Right lobe of liver (tissue), 4 donors: ENCODE measurements at regions not wholly inside any gene's neighbourhood (a gene's known extent, or its start where the extent isn't known, plus 50 kb on each side); places are given as distances from the start of the nearest gene placed in this dataset.

Experiments
- POLR2A ChIP-seq: fragments of 450-650 bp; IDR thresholded peaks from one replicate; pipeline ENCODE4 v1.6.1; 2017; ENCODE audit warnings: antibody characterized with exemption, mild to moderate bottlenecking
- TF ChIP-seq, protein P1 (sequence below), 4 donors: fragments of 200-600 bp in 3 of 4; fragments of 450-650 bp in 1 of 4; IDR thresholded peaks; one replicate each; pipeline versions ENCODE4 v1.5.1 to v1.8.0; 2016 to 2022; ENCODE audit warnings: antibody characterized with exemption in 4 of 4, mild to moderate bottlenecking in 2 of 4
- donor health status: DM: no; HTN: no; CAD: no.
- donor health status: DM: no; HTN: no; CAD: no.
- donor health status: DM: no; HTN: yes; CAD: no.

DNA sequence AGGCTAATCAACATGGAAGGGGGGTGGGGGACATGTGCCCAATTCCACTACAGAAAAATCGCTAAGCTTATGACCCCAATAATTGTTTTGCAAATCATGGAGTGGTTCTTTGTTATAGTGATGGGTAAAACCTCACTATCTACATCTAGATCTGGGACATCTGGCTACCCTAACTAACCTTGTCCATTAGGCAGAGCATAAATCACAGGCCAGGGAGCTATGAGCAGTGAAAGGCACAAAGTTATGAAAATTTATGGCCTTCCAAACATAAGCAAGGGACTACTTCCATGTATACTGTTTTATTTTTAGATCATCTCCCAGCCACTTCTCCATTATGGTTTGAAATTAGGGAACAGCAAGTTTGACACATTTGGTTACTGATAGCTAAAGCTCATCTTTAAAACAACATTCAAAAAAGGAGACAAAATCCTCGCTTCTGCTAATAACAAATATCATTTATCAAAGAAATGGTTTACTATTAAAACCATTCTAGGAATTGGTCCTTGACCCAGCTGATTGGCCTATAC is 78.3 kb downstream of the RSL24D1 start:
- TF ChIP-seq, protein P1, sequence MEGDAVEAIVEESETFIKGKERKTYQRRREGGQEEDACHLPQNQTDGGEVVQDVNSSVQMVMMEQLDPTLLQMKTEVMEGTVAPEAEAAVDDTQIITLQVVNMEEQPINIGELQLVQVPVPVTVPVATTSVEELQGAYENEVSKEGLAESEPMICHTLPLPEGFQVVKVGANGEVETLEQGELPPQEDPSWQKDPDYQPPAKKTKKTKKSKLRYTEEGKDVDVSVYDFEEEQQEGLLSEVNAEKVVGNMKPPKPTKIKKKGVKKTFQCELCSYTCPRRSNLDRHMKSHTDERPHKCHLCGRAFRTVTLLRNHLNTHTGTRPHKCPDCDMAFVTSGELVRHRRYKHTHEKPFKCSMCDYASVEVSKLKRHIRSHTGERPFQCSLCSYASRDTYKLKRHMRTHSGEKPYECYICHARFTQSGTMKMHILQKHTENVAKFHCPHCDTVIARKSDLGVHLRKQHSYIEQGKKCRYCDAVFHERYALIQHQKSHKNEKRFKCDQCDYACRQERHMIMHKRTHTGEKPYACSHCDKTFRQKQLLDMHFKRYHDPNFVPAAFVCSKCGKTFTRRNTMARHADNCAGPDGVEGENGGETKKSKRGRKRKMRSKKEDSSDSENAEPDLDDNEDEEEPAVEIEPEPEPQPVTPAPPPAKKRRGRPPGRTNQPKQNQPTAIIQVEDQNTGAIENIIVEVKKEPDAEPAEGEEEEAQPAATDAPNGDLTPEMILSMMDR (IDR thresholded peaks at IDR 0.05), result no peak
- no peak for TF ChIP-seq POLR2A
